DMS79 treated with DMSO at 0.1 percent for 48 hours (cell line): ENCODE measurements at regions not wholly inside any gene's neighbourhood (a gene's known extent, or its start where the extent isn't known, plus 50 kb on each side); places are given as distances from the start of the nearest gene placed in this dataset.
A peak's percentile ranks its signal among the peaks of the same experiment; 100 is the strongest.

ENCODE experiments used
- DNase-seq: peaks from one replicate; lab custom pipeline; 2025; lab: John Stamatoyannopoulos, UW

GRCh38 chr20:50273601-50274491, 83.2 kb downstream of the CEBPB start:
- DNase-seq = no peak

DNA sequence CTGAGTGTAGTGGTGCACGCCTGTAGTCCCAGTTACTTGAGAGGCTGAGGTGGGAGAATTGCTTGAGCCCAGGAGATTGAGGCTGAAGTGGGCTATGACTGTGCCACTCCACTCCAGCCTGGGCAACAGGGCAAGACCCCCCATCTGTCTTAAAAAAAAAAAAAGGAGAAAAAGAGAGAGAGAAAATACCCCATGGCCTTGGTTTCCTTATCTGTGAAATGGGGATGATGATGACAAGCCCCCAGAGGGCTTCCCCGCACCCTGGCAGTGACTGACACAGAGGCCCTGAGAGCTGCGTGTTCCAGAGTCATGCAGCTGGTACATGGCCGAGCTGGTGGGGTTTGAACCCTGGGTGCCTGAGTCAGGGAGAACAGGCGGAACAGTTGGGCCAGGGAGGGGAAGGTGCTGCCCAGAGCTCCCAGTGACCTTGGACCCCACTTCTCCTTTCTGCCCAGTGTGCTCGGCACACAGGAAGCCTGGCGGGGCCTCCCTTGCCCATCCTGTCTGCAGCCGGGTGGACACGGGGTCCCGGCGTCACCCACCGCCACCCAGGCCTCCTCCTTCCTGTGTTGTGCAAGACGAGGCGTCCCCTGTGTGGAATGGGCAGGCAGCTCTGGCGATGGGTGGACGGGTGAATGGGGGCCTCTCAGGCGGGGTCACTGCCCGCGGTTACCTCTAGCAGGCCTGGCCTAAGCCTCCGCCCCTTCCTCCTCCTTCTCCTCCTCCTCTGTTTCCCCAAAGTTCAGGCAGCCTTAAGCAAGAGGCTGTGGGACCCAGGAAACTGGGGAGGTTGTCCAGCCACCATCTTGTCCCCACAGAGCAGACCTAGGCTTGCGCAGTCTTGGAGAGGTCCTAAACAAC, 84.2 kb downstream of the CEBPB start:
- DNase-seq = no peak

GRCh38 chr20:50276119-50277063, 85.8 kb downstream of the CEBPB start:
- DNase-seq = no peak

DNA sequence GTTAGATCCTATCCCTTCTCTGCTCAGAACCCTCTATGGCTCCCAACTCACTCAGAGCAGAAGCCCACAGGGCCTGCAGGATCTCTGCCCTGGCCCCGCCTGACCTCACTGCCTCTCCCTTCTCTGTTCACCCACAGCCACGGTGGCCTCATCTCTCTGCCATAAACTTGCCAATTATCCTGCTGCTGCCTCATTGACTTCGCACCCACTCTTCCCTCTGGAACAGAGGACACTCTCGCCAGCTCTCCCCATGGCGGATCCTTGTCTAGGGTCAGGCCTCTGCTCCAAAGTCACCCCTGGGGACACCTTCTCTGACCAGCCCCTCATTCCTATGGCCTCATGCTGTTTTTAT, 86.4 kb downstream of the CEBPB start:
- DNase-seq = peak; percentile 67

DNA sequence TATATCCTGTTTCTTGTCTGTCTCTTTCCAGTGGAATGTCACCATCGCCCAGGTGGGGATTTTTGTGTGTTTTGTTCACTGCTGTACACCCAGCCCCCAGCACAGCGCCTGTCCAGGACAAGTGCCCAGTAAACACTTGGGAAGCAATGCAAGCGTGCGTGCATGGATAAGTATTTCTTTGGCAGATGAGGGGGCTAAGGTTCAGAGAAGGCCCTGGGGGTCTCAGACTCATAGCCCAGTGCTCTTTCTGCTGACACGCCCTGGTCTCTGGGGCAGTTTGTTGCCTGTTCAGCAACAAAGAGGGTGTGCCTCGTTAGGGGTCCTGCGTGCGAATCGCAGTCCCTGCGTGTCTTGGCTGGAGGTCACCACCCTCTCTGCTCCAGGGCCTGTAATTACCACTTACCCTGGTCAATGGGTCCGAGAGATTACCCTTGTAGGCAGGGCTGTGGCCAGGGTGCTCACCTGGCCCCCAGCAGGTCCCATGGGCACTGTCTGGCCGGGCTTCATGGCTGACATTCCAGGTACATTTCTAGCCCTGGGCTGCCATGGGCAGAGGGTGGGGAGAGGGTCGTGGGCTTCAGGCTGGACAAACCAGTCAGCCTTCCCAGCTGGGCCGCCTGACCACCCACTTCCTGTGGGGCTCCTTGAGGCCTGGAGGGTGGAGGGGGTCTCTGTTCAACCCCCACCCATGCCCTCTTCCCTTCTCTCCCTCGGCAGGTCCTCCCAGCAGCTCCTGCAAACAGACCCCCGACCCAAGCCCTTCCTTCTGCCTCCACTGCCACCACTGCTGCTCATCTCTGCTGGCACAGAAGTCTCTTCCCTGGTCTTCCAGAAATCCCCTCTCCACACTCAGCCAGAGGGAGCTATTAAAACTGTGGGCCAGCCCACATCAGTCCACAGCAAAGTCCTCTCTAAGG, 87.1 kb downstream of the CEBPB start:
- peak; percentile 67 for DNase-seq

DNA sequence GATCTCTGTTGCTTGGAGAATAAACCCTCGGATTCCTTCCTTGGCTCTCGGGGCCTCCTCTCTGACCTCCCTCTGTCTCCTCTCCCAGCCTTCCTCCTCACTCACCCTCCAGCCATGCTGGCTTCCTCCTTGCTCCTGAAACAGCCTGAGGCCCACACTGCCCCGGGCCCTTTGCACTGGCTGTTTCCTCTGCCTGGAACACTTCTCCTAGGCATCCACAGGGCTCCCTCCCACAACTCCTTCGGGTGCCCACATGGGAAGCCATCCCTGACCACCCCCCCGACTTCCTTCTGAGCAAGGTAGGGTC, 87.7 kb downstream of the CEBPB start:
- DNase-seq = no peak

DNA sequence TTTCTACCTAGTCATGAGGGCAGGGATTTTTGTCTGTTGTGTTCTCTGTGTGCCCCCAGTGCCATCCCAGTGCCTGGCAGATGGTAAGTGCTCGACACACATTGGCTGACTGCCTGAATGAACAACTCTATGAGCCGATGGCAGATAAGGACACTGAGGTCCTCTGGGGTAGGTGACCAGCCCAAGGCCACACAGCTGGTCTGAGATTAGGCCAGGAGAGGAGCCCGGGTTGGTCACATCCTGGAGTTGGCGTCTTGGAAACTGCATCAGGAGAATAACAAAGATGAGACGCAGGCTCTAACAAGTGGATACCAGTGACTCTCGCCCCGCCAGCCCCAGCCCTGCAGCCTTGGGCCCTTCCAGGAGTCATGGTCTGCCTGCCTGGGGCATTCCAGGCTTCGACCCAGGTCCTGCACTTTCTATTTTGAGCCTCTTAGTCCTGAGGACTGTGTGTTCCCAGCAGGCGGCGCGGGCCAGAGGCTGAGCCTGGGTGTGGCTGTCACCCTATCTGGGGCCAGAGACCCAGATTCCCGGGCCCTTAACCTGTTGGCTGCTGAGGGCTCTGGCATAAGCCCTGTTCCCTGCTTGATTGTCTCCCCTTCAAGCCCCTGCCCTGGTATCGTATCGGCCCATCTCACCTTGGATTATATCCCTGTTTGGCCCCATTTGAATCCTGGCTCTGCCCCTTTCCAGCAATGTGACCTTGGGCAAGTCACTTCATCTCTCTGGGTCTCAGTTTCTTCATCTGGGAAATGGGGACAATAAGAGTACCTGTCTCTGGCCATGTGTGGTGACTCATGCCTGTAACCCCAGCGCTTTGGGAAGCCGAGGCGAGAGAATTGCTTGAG, 88.3 kb downstream of the CEBPB start:
- DNase-seq = no peak

GRCh38 chr20:50279988-50280850, 89.6 kb downstream of the CEBPB start:
- no peak for DNase-seq

GRCh38 chr20:50280851-50281655, 90.4 kb downstream of the CEBPB start:
- no peak for DNase-seq

GRCh38 chr20:50281831-50282591, 91.4 kb downstream of the CEBPB start:
- DNase-seq = no peak

- DNase-seq = no peak
Measured at GRCh38 chr20:50282592-50283241, 92.1 kb downstream of the CEBPB start.

GRCh38 chr20:50283370-50283769, 92.7 kb downstream of the CEBPB start:
- no peak for DNase-seq

DNA sequence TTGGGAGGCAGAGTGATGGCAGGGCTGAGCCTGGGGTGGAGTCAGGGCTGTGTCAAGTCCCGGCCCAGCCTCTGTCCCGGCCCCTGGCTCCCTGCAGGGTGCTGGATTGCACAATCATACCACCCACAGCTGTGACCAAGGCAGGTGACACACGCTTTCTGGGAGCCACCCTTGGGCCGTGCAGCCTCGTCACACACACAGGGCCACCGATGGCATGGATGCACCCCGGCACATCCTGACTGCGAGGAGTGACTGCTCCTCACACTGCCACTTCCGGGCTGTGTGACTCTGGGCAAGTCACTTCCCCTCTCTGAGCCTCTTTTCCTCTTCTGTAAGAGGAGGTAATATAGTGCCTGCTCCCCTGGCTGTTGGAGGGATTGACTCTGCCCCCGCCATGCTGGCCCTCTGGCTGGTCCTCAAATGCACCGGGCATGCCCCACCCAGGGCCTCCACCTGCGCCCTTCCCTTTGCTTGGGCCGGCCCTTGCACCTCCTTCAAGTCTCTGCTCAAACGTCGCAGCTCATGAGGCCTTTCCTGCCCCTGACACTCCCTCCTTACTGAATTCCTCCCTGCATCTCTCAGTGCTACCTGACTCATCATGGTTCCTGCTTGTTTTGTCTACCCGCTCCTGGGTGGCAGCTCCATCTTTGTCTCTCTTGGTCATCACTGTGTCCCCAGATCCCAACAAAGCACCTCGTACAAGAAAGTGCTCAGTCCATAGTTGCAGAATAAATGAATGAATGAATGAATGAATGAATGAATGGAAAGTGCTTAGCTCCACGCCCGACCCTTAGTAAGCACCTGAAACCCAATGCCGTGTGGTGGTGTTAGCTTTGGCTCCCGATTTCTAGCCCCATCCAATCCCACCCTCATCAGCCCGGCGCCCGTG, 93.5 kb downstream of the CEBPB start:
- DNase-seq = no peak

GRCh38 chr20:50284811-50285375, 94.3 kb downstream of the CEBPB start:
- no peak for DNase-seq

DNA sequence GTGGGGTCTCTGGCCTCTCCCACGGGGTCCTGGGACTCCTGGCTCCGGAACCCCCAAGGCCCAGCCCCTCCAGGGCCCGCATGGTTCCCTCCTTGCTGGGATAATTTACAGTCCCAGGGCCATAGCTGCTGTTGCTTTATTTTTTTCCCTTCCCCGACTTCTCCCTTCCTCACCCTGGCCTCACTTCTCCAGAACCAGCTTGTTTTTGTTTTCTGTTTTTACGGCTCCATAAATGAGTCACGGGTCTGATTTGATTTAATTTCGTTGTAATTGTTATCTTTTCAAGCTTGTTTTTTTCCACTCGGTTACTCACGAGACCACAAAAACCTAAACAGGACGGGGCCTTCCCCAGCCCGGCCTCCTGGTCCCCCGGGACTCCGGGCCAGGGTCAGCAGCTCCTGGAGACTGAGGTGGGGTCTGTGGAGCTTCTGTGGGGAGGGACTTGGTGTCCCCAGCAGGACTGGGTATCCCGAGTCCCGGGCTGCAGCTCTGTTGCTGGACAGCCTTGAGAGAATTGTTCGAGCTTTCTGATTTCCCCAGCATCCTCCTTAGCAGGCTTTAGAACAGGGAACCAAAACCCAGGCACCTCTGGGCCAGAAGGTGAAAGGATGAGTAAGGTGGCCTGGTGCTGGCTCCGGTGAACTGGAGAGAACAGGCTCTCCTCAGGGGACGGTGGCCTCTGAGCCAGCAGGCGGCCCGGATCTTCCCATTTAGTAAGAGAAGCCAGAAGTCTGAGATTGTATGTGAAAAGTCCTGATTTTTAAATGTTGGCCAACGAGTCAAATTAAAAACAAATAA, 94.9 kb downstream of the CEBPB start:
- no peak for DNase-seq
